Muscle of back (tissue), 3 donors: ENCODE measurements at regions not wholly inside any gene's neighbourhood (a gene's known extent, or its start where the extent isn't known, plus 50 kb on each side); places are given as distances from the start of the nearest gene placed in this dataset.
A peak's percentile ranks its signal among the peaks of the same experiment; 100 is the strongest.
"Not testable (repeated sequence)": the region's sequence is repeated elsewhere in the genome, so short reads cannot be mapped to it uniquely, and the experiment has no call there.

Experiments used
- DNase-seq, 3 donors: peaks; one replicate each; pipeline versions ENCODE4 v3.0.0 to v3.0.0-alpha.2; 2013

- DNase-seq = peak in 1 of 3 donors; percentile 4
Measured at GRCh38 chr21:18716578-18717138, 313.1 kb upstream of the TMPRSS15 start.

GRCh38 chr21:18722193-18722592, 318.6 kb upstream of the TMPRSS15 start:
- no peak for DNase-seq

- no peak for DNase-seq
Measured at GRCh38 chr21:18723171-18723570, 319.6 kb upstream of the TMPRSS15 start.

- no peak for DNase-seq
Measured at GRCh38 chr21:18725653-18726052, 322.1 kb upstream of the TMPRSS15 start.

- DNase-seq = no peak
Measured at GRCh38 chr21:18741954-18742353, 338.4 kb upstream of the TMPRSS15 start.

- peak in 1 of 3 donors; percentile 16 for DNase-seq
Measured at GRCh38 chr21:18743531-18743930, 339.9 kb upstream of the TMPRSS15 start.

- DNase-seq = no peak
Measured at GRCh38 chr21:18744840-18745239, 341.3 kb upstream of the TMPRSS15 start.

GRCh38 chr21:18752894-18753293, 349.3 kb upstream of the TMPRSS15 start:
- DNase-seq = not testable (repeated sequence)

- DNase-seq = not testable (repeated sequence)
Measured at GRCh38 chr21:18756272-18756671, 352.7 kb upstream of the TMPRSS15 start.

- no peak for DNase-seq
Measured at GRCh38 chr21:18759267-18759666, 355.7 kb upstream of the TMPRSS15 start.

GRCh38 chr21:18759751-18760161, 356.2 kb upstream of the TMPRSS15 start:
- no peak for DNase-seq

- no peak for DNase-seq
Measured at GRCh38 chr21:18760247-18760646, 356.7 kb upstream of the TMPRSS15 start.

GRCh38 chr21:18764720-18765119, 361.1 kb upstream of the TMPRSS15 start:
- DNase-seq = no peak

GRCh38 chr21:18769599-18769998, 366.0 kb upstream of the TMPRSS15 start:
- no peak for DNase-seq

GRCh38 chr21:18771845-18772380, 368.3 kb upstream of the TMPRSS15 start:
- DNase-seq = no peak

- DNase-seq = peak in 1 of 3 donors; percentile 3
Measured at GRCh38 chr21:18772404-18772803, 368.8 kb upstream of the TMPRSS15 start.

GRCh38 chr21:18772897-18773296, 369.3 kb upstream of the TMPRSS15 start:
- no peak for DNase-seq

- peak in 2 of 3 donors; percentile 7 to 32 for DNase-seq
Measured at GRCh38 chr21:18776936-18777335, 373.4 kb upstream of the TMPRSS15 start.

- no peak for DNase-seq
Measured at GRCh38 chr21:18782721-18783120, 379.1 kb upstream of the TMPRSS15 start.

- no peak for DNase-seq
Measured at GRCh38 chr21:18801468-18801867, 397.9 kb upstream of the TMPRSS15 start.

- DNase-seq = no peak
Measured at GRCh38 chr21:18803624-18804023, 400.0 kb upstream of the TMPRSS15 start.

- DNase-seq = no peak
Measured at GRCh38 chr21:18810136-18810535, 406.6 kb upstream of the TMPRSS15 start.

- no peak for DNase-seq
Measured at GRCh38 chr21:18812308-18812707, 408.7 kb upstream of the TMPRSS15 start.

- DNase-seq = no peak
Measured at GRCh38 chr21:18819507-18819906, 415.9 kb upstream of the TMPRSS15 start.
